ENCODE measurements at regions not wholly inside any gene's neighbourhood (a gene's known extent, or its start where the extent isn't known, plus 50 kb on each side); places are given as distances from the start of the nearest gene placed in this dataset.

DNA sequence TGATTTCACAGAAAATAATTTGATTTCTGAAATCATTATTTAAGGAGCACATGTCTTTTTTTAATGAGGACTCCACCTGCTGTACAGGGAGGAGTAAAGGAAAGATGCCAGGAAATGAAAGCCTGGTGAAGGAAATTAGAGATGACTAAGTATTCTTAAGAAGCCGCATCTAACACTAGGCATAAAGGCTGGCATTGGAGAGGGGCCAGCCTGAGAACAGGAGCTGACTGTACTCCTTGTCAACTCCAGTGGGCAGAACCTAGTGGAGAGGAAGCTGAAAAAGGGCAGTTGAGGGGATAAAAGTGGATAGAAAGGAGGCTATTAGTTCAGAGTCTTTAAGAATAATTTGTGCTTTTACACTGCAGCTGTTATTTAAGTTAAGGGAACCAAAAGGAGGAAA is 393.0 kb downstream of the PPP1R2C start:
- TF ChIP-seq, protein P1, sequence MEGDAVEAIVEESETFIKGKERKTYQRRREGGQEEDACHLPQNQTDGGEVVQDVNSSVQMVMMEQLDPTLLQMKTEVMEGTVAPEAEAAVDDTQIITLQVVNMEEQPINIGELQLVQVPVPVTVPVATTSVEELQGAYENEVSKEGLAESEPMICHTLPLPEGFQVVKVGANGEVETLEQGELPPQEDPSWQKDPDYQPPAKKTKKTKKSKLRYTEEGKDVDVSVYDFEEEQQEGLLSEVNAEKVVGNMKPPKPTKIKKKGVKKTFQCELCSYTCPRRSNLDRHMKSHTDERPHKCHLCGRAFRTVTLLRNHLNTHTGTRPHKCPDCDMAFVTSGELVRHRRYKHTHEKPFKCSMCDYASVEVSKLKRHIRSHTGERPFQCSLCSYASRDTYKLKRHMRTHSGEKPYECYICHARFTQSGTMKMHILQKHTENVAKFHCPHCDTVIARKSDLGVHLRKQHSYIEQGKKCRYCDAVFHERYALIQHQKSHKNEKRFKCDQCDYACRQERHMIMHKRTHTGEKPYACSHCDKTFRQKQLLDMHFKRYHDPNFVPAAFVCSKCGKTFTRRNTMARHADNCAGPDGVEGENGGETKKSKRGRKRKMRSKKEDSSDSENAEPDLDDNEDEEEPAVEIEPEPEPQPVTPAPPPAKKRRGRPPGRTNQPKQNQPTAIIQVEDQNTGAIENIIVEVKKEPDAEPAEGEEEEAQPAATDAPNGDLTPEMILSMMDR (IDR thresholded peaks at IDR 0.05; ENCODE audit: low read depth, low read length, poor library complexity, severe bottlenecking), result no peak
- TF ChIP-seq EZH2phosphoT487 (IDR thresholded peaks at IDR 0.05; ENCODE audit: borderline replicate concordance, low read length), result no peak
